OCI-LY3 (cell line): ENCODE measurements at regions not wholly inside any gene's neighbourhood (a gene's known extent, or its start where the extent isn't known, plus 50 kb on each side); places are given as distances from the start of the nearest gene placed in this dataset.

Source experiments
- CTCF ChIP-seq: fragments of 200-600, 300-600 bp; sonication (generic); IDR thresholded peaks from 2 replicates; pipeline ENCODE4 v1.5.1; 2014; ENCODE audit warnings: antibody characterized with exemption, low read length, low read depth
- EZH2phosphoT487 ChIP-seq: fragments of 200-600 bp; shearing (Covaris generic); IDR thresholded peaks from 2 replicates; pipeline ENCODE4 v1.6.1; 2018; ENCODE audit warnings: antibody characterized with exemption, mixed run types, low read depth

DNA sequence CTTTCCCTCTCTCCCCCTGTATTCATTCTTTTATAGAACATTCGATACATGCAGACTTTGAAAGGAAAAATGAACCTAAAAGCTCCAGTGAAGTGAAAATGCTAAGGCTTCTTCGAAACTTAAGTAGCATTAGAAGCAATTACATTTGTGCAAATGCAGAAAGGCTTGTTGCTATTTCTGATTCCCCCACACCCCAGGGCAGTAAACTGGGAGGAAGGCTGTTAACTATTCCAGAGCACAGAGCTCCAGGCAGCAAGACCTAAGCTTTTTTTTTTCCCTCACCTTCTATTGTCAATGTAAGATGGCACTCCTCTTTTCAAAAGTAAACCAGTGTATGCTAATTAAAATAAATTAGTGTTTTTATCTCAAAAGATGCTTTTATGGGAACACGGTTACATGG, 448.9 kb upstream of the TBX3 start:
- TF ChIP-seq CTCF (no peak), EZH2phosphoT487 (no peak)
